GM12878 (cell line): ENCODE measurements at regions not wholly inside any gene's neighbourhood (a gene's known extent, or its start where the extent isn't known, plus 50 kb on each side); places are given as distances from the start of the nearest gene placed in this dataset.

Experiments used
- ATAC-seq: fragments of 200-7000 bp; cut with Tn5 transposase; 3 replicates; pipeline ENCODE4 v1.9.1; 2020; ENCODE audit warnings: mild to moderate bottlenecking, moderate library complexity
- BruUV-seq: library from RNA; stranded (reverse); fragments of 400-500 nt; replicated peaks from 2 replicates; lab custom pipeline; 2021; lab: Mats Ljungman, UMichigan
- CTCF ChIA-PET: fragments of 300-600 bp; sonication (Branson Sonifier 250); formaldehyde crosslinking; extraction: SDS; loops from one replicate; lab custom pipeline; 2021; ENCODE audit warnings: inconsistent platforms; lab: Yijun Ruan, JAX
- POLR2A ChIA-PET: fragments of 350-600 bp; formaldehyde crosslinking; extraction: SDS; loops from one replicate; lab custom pipeline; 2021; ENCODE audit warnings: inconsistent platforms; lab: Charles Lee
- RAD21 ChIA-PET: fragments of 300-600 bp; sonication (Branson Sonifier 250); formaldehyde crosslinking; loops from one replicate; lab custom pipeline; 2023; ENCODE audit warnings: antibody characterized with exemption; ENCODE audit not compliant: unreplicated experiment; lab: Charles Lee
- SMC1A ChIA-PET: fragments of 300-600 bp; sonication (Branson Sonifier 250); formaldehyde crosslinking; loops from one replicate; lab custom pipeline; 2023; ENCODE audit not compliant: unreplicated experiment, uncharacterized antibody; lab: Charles Lee
- DNase-seq: peaks from one replicate; pipeline ENCODE4 v3.0.0-alpha.2; 2011; ENCODE audit warnings: low read depth, low spot score
- FAIRE-seq: peaks from 3 replicates; lab custom pipeline; 2011; peaks lifted over from hg19 to GRCh38; lab: Jason Lieb, UNC
- H2AFZ ChIP-seq: 2 replicates; pipeline ENCODE4 v1.6.0; 2011; ENCODE audit warnings: low read depth, low read length, control low read depth; ENCODE audit not compliant: control insufficient read depth
- H3K27ac ChIP-seq: 2 replicates; pipeline ENCODE4 v1.5.1; 2011; ENCODE audit warnings: control low read depth; ENCODE audit not compliant: control insufficient read depth, insufficient read depth
- H3K27me3 ChIP-seq, 2 experiments: replicated peaks in 1 of 2; 2 replicates each; pipeline versions ENCODE4 v1.6.0 to v1.6.1; 2011; ENCODE audit warnings: low read length in 1 of 2; ENCODE audit not compliant: control insufficient read depth in 2 of 2, insufficient read depth in 2 of 2
- H3K36me3 ChIP-seq, 2 experiments: 2 replicates each; pipeline ENCODE4 v1.5.1; 2011; ENCODE audit warnings: low read length in 1 of 2; ENCODE audit not compliant: control insufficient read depth in 2 of 2, insufficient read depth in 2 of 2
- H3K4me1 ChIP-seq: 2 replicates; pipeline ENCODE4 v1.6.1; 2011; ENCODE audit warnings: mild to moderate bottlenecking, low read length, moderate library complexity, mixed read lengths; ENCODE audit not compliant: control insufficient read depth, insufficient read depth
- H3K4me2 ChIP-seq: 2 replicates; pipeline ENCODE4 v1.6.0; 2011; ENCODE audit warnings: control low read depth; ENCODE audit not compliant: control insufficient read depth, insufficient read depth
- H3K4me3 ChIP-seq: fragments of 200-600 bp; sonication (generic); 2 replicates; pipeline ENCODE4 v1.5.1; 2016
- H3K79me2 ChIP-seq: 2 replicates; pipeline ENCODE4 v1.6.0; 2011; ENCODE audit warnings: low read length; ENCODE audit not compliant: control insufficient read depth, insufficient read depth
- H3K9ac ChIP-seq: 2 replicates; pipeline ENCODE4 v1.8.0; 2011; ENCODE audit warnings: low read length, control low read depth, mixed read lengths; ENCODE audit not compliant: control insufficient read depth, insufficient read depth
- H3K9me3 ChIP-seq: replicated peaks from 3 replicates; pipeline ENCODE4 v1.5.1; 2011; ENCODE audit warnings: mild to moderate bottlenecking, low read length; ENCODE audit not compliant: control insufficient read depth, insufficient read depth
- H4K20me1 ChIP-seq: 2 replicates; pipeline ENCODE4 v1.6.0; 2011; ENCODE audit not compliant: control insufficient read depth, insufficient read depth
- BMI1 ChIP-seq: fragments of 450-650 bp; IDR thresholded peaks from 2 replicates; pipeline ENCODE4 v1.6.1; 2016; ENCODE audit warnings: mild to moderate bottlenecking, moderate library complexity, borderline replicate concordance
- CREB1 ChIP-seq: IDR thresholded peaks from 2 replicates; pipeline ENCODE4 v1.6.1; 2012; ENCODE audit warnings: low read depth, mild to moderate bottlenecking, inconsistent platforms
- EED ChIP-seq: sonication (generic); IDR thresholded peaks from 2 replicates; pipeline ENCODE4 v1.6.1; 2016; ENCODE audit warnings: antibody characterized with exemption, low read depth
- FOS ChIP-seq: IDR thresholded peaks from 3 replicates; pipeline ENCODE4 v1.6.1; 2011; ENCODE audit warnings: borderline replicate concordance; ENCODE audit not compliant: insufficient read length; ENCODE audit errors: extremely low read depth
- HDGF ChIP-seq: fragments of 450-650 bp; IDR thresholded peaks from 2 replicates; pipeline ENCODE4 v1.6.1; 2016; ENCODE audit warnings: antibody characterized with exemption
- IKZF2 ChIP-seq, 2 experiments: fragments of 450-650 bp; IDR thresholded peaks; 2 replicates each; pipeline ENCODE4 v1.6.1; 2017; ENCODE audit warnings: mild to moderate bottlenecking in 2 of 2, moderate library complexity in 2 of 2
- MEF2B ChIP-seq: fragments of 450-650 bp; IDR thresholded peaks from 2 replicates; pipeline ENCODE4 v1.6.1; 2018; ENCODE audit warnings: mild to moderate bottlenecking, moderate library complexity; ENCODE audit not compliant: partially characterized antibody, poor library complexity, severe bottlenecking
- MXI1 ChIP-seq: fragments of 150-350 bp; IDR thresholded peaks from 2 replicates; pipeline ENCODE4 v1.6.1; 2011; ENCODE audit warnings: low read depth, mild to moderate bottlenecking, inconsistent platforms, low read length, improper control_type of control experiment
- MYB ChIP-seq: fragments of 150-350 bp; IDR thresholded peaks from 2 replicates; pipeline ENCODE4 v1.6.1; 2014; ENCODE audit warnings: mild to moderate bottlenecking, low read depth, low read length, borderline replicate concordance
- PAX5 ChIP-seq: IDR thresholded peaks from 2 replicates; pipeline ENCODE4 v1.6.1; 2011; ENCODE audit warnings: low read depth, low read length, borderline replicate concordance
- PML ChIP-seq: IDR thresholded peaks from 2 replicates; pipeline ENCODE4 v1.6.1; 2012; ENCODE audit warnings: low read length, inconsistent platforms
- POU2F2 ChIP-seq: IDR thresholded peaks from 3 replicates; pipeline ENCODE4 v1.6.1; 2011; ENCODE audit warnings: low read depth, mild to moderate bottlenecking, low read length, borderline replicate concordance
- SIN3A ChIP-seq: IDR thresholded peaks from 2 replicates; pipeline ENCODE4 v1.6.1; 2012; ENCODE audit warnings: low read depth, low read length, improper control_type of control experiment
- SUPT20H ChIP-seq: IDR thresholded peaks from 2 replicates; pipeline ENCODE4 v1.6.1; 2011; ENCODE audit warnings: low read depth, mild to moderate bottlenecking, low read length, moderate library complexity, borderline replicate concordance; ENCODE audit not compliant: control insufficient read depth
- ZNF687 ChIP-seq: fragments of 450-650 bp; IDR thresholded peaks from 2 replicates; pipeline ENCODE4 v1.6.1; 2017; ENCODE audit warnings: mild to moderate bottlenecking, moderate library complexity
- ZSCAN29 ChIP-seq: fragments of 450-650 bp; IDR thresholded peaks from 2 replicates; pipeline ENCODE4 v1.6.1; 2017; ENCODE audit warnings: mild to moderate bottlenecking, moderate library complexity
- WGBS: methylation state at CpG from one replicate; pipeline ENCODE4 v1.1.6; 2016; ENCODE audit warnings: low lambda C conversion rate; ENCODE audit not compliant: insufficient replicate concordance, insufficient coverage; ENCODE audit errors: missing lambda C conversion rate; 5-methylcytosine and 5-hydroxymethylcytosine counted together
- in situ Hi-C: fragments of 300-500 bp; cut with MboI; formaldehyde crosslinking; loops from 9 replicates; pipeline ENCODE4 v1.14.3; 2018; ENCODE audit warnings: mixed read lengths
- intact Hi-C: fragments of 100-400 bp; cut with micrococcal nuclease; formaldehyde crosslinking; loops from one replicate; pipeline ENCODE4 v1.14.2; 2022; ENCODE audit not compliant: unreplicated experiment

GRCh38 chr18:71441156-71441555, 1103.0 kb downstream of the CBLN2 start:
- SMC1A ChIA-PET: no interaction called here
- DNase-seq: no peak
- H3K4me1 ChIP-seq: no peaks in the 10 kb centered on the region
- H3K79me2 ChIP-seq: no peaks in the 10 kb centered on the region
- no peaks in the 10 kb centered on the region for H3K27me3 ChIP-seq
- no peak overlapping the region for H3K9ac ChIP-seq
- no peaks in the 10 kb centered on the region for H3K36me3 ChIP-seq
- POLR2A ChIA-PET: no interaction called here
- CTCF ChIA-PET: interaction anchor here (1.1 kb wide), 1 partner anchor 10 kb away, joined by 4 read pairs; no protein-coding TSS in a partner anchor
- H4K20me1 ChIP-seq: no peaks in the 10 kb centered on the region
- TF ChIP-seq SUPT20H: no peak
- TF ChIP-seq POU2F2: no peak
- TF ChIP-seq SIN3A: no peak
- TF ChIP-seq MEF2B: no peak
- no peak for TF ChIP-seq PAX5
- TF ChIP-seq MXI1: no peak
- no peak for TF ChIP-seq IKZF2 (IDR thresholded peaks at IDR 0.05)
- TF ChIP-seq PML: no peak
- no peak for TF ChIP-seq ZNF687
- no peak for TF ChIP-seq ZSCAN29
- no peak for TF ChIP-seq EED
- TF ChIP-seq HDGF: no peak
- no peak for TF ChIP-seq CREB1
- no peak for TF ChIP-seq MYB
- no peak for TF ChIP-seq BMI1
- TF ChIP-seq FOS: no peak
- TF ChIP-seq, all 136 proteins: peak for 0
- in situ Hi-C loops (no loop called here), intact Hi-C loops (no loop called here)
- no peak overlapping the region for H3K27ac ChIP-seq
- FAIRE-seq (no peak), ATAC-seq (no peak)
- no peak overlapping the region for H2AFZ ChIP-seq
- no peaks in the 10 kb centered on the region for H3K9me3 ChIP-seq
- WGBS: 11% methylated on average over 4 of the region's 4 CpGs
- H3K4me3 ChIP-seq: no peak overlapping the region
- BruUV-seq: no TSS peak
- RAD21 ChIA-PET: no interaction called here
- H3K4me2 ChIP-seq: no peak overlapping the region
